ENCODE measurements at regions not wholly inside any gene's neighbourhood (a gene's known extent, or its start where the extent isn't known, plus 50 kb on each side); places are given as distances from the start of the nearest gene placed in this dataset.

DNA sequence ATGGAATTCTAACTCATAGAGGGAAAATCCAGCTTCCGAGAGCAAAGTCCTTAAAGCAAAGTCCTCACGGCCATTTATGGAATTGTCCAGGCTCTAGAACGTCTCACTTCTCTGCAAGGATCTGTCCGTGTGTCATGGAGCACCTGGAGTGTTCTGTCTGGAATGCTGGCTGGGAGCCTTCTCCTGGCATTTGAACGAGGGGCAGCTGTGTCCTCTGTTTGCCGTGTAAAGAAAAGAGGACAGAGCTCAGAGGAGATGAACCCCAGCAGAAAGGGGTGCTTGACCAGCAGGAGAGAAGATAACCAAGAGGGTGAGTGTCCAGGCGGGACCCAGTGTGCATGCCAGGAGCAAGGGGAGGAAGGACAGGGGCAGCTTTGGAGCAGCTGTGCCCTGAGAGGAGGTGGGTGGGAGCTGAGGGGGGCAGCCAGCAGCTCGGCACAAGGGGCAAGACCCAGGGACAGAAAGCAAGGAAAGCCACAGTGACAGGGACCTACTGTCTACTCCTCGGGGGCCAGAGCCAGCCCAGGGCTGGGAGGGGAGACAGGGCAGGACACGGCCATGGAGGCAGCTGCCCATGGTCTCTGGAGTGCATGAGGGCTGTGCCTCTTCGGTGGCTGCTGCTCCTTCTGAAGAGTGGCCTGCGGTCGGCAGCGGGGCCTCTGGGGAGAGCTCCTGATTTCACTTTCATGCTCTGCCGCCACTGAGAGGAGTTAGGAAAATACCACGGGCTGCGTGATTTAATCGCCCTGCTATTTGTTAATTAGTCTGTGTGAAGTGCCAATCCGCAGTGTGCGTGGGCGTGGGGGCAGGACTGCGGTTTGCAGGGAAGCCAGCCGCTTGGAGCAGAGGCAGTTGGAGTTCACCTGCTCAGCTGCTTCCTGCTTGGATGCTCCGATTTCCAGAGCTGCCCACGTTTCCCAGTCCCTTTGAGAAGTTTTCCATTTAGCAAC lies 149.3 kb upstream of the SHH start (continued):
- TF ChIP-seq NPAS2 (CRISPR knock-in tag; IDR thresholded peaks at IDR 0.05; ENCODE audit: borderline replicate concordance) (no peak), SMARCC2 (IDR thresholded peaks at IDR 0.05) (no peak), KDM6A (CRISPR knock-in tag; IDR thresholded peaks at IDR 0.05; ENCODE audit: low read depth) (no peak), SALL1 (CRISPR knock-in tag; IDR thresholded peaks at IDR 0.05) (no peak; the same call in 1 of the 2 replicates), ZNF44 (CRISPR knock-in tag; IDR thresholded peaks at IDR 0.05) (no peak), FOXA1 (IDR thresholded peaks at IDR 0.05) (no peak), FOXA1 (CRISPR knock-in tag; IDR thresholded peaks at IDR 0.05) (no peak), ZSCAN29 (CRISPR knock-in tag; conservative IDR thresholded peaks at IDR 0.05) (no peak), PRPF4 (IDR thresholded peaks at IDR 0.05; ENCODE audit: low read depth, low read length, poor library complexity, severe bottlenecking) (no peak), ZNF317 (CRISPR knock-in tag; IDR thresholded peaks at IDR 0.05) (no peak), RARA (CRISPR knock-in tag; IDR thresholded peaks at IDR 0.05) (no peak), MIXL1 (CRISPR knock-in tag; IDR thresholded peaks at IDR 0.05) (no peak), HOXA7 (CRISPR knock-in tag; IDR thresholded peaks at IDR 0.05) (no peak), AKAP8 (CRISPR knock-in tag; IDR thresholded peaks at IDR 0.05) (no peak), ZSCAN21 (CRISPR knock-in tag; IDR thresholded peaks at IDR 0.05; ENCODE audit: borderline replicate concordance) (peak; percentile 34; the same call in 1 of the 2 replicates)
- TF ChIP-seq, protein P1, sequence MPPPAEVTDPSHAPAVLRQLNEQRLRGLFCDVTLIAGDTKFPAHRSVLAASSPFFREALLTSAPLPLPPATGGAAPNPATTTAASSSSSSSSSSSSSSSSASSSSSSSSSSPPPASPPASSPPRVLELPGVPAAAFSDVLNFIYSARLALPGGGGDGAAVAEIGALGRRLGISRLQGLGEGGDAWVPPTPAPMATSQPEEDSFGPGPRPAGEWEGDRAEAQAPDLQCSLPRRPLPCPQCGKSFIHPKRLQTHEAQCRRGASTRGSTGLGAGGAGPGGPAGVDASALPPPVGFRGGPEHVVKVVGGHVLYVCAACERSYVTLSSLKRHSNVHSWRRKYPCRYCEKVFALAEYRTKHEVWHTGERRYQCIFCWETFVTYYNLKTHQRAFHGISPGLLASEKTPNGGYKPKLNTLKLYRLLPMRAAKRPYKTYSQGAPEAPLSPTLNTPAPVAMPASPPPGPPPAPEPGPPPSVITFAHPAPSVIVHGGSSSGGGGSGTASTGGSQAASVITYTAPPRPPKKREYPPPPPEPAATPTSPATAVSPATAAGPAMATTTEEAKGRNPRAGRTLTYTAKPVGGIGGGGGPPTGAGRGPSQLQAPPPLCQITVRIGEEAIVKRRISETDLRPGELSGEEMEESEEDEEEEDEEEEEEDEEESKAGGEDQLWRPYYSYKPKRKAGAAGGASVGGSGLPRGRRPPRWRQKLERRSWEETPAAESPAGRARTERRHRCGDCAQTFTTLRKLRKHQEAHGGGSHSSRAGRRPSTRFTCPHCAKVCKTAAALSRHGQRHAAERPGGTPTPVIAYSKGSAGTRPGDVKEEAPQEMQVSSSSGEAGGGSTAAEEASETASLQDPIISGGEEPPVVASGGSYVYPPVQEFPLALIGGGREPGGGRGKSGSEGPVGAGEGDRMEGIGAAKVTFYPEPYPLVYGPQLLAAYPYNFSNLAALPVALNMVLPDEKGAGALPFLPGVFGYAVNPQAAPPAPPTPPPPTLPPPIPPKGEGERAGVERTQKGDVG (CRISPR knock-in tag; IDR thresholded peaks at IDR 0.05; ENCODE audit: borderline replicate concordance): no peak
- TF ChIP-seq, protein P2, sequence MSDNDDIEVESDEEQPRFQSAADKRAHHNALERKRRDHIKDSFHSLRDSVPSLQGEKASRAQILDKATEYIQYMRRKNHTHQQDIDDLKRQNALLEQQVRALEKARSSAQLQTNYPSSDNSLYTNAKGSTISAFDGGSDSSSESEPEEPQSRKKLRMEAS (IDR thresholded peaks at IDR 0.05): peak; percentile 37; the same call in 1 of the 2 replicates
- TF ChIP-seq, protein P3, sequence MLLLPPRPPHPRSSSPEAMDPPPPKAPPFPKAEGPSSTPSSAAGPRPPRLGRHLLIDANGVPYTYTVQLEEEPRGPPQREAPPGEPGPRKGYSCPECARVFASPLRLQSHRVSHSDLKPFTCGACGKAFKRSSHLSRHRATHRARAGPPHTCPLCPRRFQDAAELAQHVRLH (CRISPR knock-in tag; IDR thresholded peaks at IDR 0.05; ENCODE audit: borderline replicate concordance, low read depth): no peak
- TF ChIP-seq, protein P4, sequence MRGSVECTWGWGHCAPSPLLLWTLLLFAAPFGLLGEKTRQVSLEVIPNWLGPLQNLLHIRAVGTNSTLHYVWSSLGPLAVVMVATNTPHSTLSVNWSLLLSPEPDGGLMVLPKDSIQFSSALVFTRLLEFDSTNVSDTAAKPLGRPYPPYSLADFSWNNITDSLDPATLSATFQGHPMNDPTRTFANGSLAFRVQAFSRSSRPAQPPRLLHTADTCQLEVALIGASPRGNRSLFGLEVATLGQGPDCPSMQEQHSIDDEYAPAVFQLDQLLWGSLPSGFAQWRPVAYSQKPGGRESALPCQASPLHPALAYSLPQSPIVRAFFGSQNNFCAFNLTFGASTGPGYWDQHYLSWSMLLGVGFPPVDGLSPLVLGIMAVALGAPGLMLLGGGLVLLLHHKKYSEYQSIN (CRISPR knock-in tag; IDR thresholded peaks at IDR 0.05; ENCODE audit: borderline replicate concordance): no peak
- TF ChIP-seq, protein P5, sequence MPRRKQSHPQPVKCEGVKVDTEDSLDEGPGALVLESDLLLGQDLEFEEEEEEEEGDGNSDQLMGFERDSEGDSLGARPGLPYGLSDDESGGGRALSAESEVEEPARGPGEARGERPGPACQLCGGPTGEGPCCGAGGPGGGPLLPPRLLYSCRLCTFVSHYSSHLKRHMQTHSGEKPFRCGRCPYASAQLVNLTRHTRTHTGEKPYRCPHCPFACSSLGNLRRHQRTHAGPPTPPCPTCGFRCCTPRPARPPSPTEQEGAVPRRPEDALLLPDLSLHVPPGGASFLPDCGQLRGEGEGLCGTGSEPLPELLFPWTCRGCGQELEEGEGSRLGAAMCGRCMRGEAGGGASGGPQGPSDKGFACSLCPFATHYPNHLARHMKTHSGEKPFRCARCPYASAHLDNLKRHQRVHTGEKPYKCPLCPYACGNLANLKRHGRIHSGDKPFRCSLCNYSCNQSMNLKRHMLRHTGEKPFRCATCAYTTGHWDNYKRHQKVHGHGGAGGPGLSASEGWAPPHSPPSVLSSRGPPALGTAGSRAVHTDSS (CRISPR knock-in tag; conservative IDR thresholded peaks at IDR 0.05): no peak
- TF ChIP-seq, protein P6, sequence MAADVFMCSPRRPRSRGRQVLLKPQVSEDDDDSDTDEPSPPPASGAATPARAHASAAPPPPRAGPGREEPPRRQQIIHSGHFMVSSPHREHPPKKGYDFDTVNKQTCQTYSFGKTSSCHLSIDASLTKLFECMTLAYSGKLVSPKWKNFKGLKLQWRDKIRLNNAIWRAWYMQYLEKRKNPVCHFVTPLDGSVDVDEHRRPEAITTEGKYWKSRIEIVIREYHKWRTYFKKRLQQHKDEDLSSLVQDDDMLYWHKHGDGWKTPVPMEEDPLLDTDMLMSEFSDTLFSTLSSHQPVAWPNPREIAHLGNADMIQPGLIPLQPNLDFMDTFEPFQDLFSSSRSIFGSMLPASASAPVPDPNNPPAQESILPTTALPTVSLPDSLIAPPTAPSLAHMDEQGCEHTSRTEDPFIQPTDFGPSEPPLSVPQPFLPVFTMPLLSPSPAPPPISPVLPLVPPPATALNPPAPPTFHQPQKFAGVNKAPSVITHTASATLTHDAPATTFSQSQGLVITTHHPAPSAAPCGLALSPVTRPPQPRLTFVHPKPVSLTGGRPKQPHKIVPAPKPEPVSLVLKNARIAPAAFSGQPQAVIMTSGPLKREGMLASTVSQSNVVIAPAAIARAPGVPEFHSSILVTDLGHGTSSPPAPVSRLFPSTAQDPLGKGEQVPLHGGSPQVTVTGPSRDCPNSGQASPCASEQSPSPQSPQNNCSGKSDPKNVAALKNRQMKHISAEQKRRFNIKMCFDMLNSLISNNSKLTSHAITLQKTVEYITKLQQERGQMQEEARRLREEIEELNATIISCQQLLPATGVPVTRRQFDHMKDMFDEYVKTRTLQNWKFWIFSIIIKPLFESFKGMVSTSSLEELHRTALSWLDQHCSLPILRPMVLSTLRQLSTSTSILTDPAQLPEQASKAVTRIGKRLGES (CRISPR knock-in tag; IDR thresholded peaks at IDR 0.05; ENCODE audit: borderline replicate concordance): no peak

Measured in HepG2 (cell line).